ENCODE measurements at regions not wholly inside any gene's neighbourhood (a gene's known extent, or its start where the extent isn't known, plus 50 kb on each side); places are given as distances from the start of the nearest gene placed in this dataset.

- no peak for DNase-seq (ENCODE audit: low spot score)
Observed at GRCh38 chr10:21326594-21327288, 198.7 kb downstream of the SKIDA1 start.

- DNase-seq (ENCODE audit: low spot score), result no peak
Observed at GRCh38 chr10:21318540-21319167, 206.8 kb downstream of the SKIDA1 start.

- no peak for DNase-seq (ENCODE audit: low spot score)
Observed at GRCh38 chr10:21317902-21318301, 207.6 kb downstream of the SKIDA1 start.

GRCh38 chr10:21315645-21316220, 209.7 kb downstream of the SKIDA1 start:
- DNase-seq (ENCODE audit: low spot score), result peak; percentile 86

- DNase-seq (ENCODE audit: low spot score), result peak; percentile 57
Observed at GRCh38 chr10:21314906-21315644, 210.4 kb downstream of the SKIDA1 start.

GRCh38 chr10:21314111-21314626, 211.3 kb downstream of the SKIDA1 start:
- DNase-seq (ENCODE audit: low spot score), result peak; percentile 63

- no peak for DNase-seq (ENCODE audit: low spot score)
Observed at GRCh38 chr10:21313691-21314090, 211.8 kb downstream of the SKIDA1 start.

GRCh38 chr10:21311426-21311825, 214.1 kb downstream of the SKIDA1 start:
- no peak for DNase-seq (ENCODE audit: low spot score)

- DNase-seq (ENCODE audit: low spot score), result no peak
Observed at GRCh38 chr10:21309427-21309826, 216.1 kb downstream of the SKIDA1 start.

- no peak for DNase-seq (ENCODE audit: low spot score)
Observed at GRCh38 chr10:21308946-21309345, 216.5 kb downstream of the SKIDA1 start.

GRCh38 chr10:21308018-21308417, 217.5 kb downstream of the SKIDA1 start:
- no peak for DNase-seq (ENCODE audit: low spot score)

- no peak for DNase-seq (ENCODE audit: low spot score)
Observed at GRCh38 chr10:21304608-21305007, 220.9 kb downstream of the SKIDA1 start.

- DNase-seq (ENCODE audit: low spot score), result no peak
Observed at GRCh38 chr10:21304198-21304597, 221.3 kb downstream of the SKIDA1 start.

GRCh38 chr10:21300551-21300950, 224.9 kb downstream of the SKIDA1 start:
- DNase-seq (ENCODE audit: low spot score), result no peak

- no peak for DNase-seq (ENCODE audit: low spot score)
Observed at GRCh38 chr10:21299330-21299729, 226.2 kb downstream of the SKIDA1 start.

GRCh38 chr10:21298701-21299100, 226.8 kb downstream of the SKIDA1 start:
- no peak for DNase-seq (ENCODE audit: low spot score)

- DNase-seq (ENCODE audit: low spot score), result peak; percentile 62
Observed at GRCh38 chr10:21297603-21298383, 227.7 kb downstream of the SKIDA1 start.

- DNase-seq (ENCODE audit: low spot score), result no peak
Observed at GRCh38 chr10:21296575-21297355, 228.7 kb downstream of the SKIDA1 start.

GRCh38 chr10:21293518-21294356, 231.7 kb downstream of the SKIDA1 start:
- DNase-seq (ENCODE audit: low spot score), result peak; percentile 81
